Urinary bladder (tissue), 3 donors: ENCODE measurements at regions not wholly inside any gene's neighbourhood (a gene's known extent, or its start where the extent isn't known, plus 50 kb on each side); places are given as distances from the start of the nearest gene placed in this dataset.

ENCODE experiments used
- DNase-seq: peaks from one replicate; pipeline ENCODE4 v3.0.0-alpha.2; 2015; ENCODE audit errors: extremely low spot score
- H3K27ac ChIP-seq: one replicate; pipeline ENCODE4 v1.5.1; 2013; ENCODE audit warnings: low read depth, mild to moderate bottlenecking, moderate library complexity
- H3K36me3 ChIP-seq: one replicate; pipeline ENCODE4 v1.6.1; 2013; ENCODE audit warnings: mild to moderate bottlenecking, moderate library complexity; ENCODE audit not compliant: insufficient read depth
- H3K4me1 ChIP-seq: one replicate; pipeline ENCODE4 v1.6.1; 2013; ENCODE audit warnings: mild to moderate bottlenecking, moderate library complexity; ENCODE audit not compliant: insufficient read depth
- H3K4me3 ChIP-seq: one replicate; pipeline ENCODE4 v1.5.1; 2013; ENCODE audit warnings: low read depth, low read length
- WGBS: extraction: QIAGEN DNeasy Blood & Tissue Kit; methylation state at CpG from one replicate; pipeline ENCODE4 v1.1.7; 2013; 5-methylcytosine and 5-hydroxymethylcytosine counted together
- donor health status: healthy with polysubstance abuse.
- donor health status: healthy.

DNA sequence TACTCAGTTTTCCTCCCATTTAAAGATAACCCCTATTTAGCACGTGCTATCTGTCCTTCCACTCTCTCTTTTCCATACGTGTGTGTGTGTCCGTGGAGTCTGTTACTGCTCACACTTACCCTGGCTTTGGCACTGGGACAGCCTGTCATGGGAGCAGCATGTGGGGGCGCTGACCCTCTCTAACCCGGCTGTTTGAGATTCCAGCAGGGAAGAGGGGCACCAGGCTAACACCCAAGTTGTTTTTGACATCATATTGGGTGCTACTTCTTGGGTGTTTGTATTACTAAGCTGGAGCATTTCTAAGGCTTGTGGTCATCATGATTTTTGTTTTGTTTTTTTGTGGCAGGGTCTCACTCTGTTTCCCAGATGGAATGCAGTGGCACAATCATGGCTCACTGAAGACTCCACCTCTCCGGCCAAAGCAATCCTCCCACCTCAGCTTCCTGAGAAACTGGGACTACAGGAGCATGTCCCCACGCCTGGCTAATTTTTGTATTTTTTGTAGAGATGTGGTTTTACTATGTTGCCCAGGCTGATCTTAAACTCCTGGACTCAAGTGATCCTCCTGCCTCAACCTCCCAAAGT, 56.9 kb upstream of the SIMC1 start:
- H3K27ac ChIP-seq: no peak overlapping the region
- no peak overlapping the region for H3K4me3 ChIP-seq
- H3K36me3 ChIP-seq: no peaks in the 10 kb centered on the region
- WGBS: 75% methylated on average over 7 of the region's 7 CpGs
- H3K4me1 ChIP-seq: no peaks in the 10 kb centered on the region
- DNase-seq: no peak

GRCh38 chr5:176183321-176184074, 54.7 kb upstream of the SIMC1 start:
- no peak for DNase-seq
- Histone ChIP-seq H3K4me1 (no peaks in the 10 kb centered on the region), H3K4me3 (no peak overlapping the region), H3K36me3 (no peaks in the 10 kb centered on the region), H3K27ac (no peak overlapping the region)
- WGBS: 82% methylated on average over 16 of the region's 16 CpGs

GRCh38 chr5:176184608-176185132, 53.6 kb upstream of the SIMC1 start:
- DNase-seq: no peak
- no peak overlapping the region for H3K27ac ChIP-seq
- H3K4me1 ChIP-seq: no peaks in the 10 kb centered on the region
- no peak overlapping the region for H3K4me3 ChIP-seq
- 70% methylated on average over 6 of the region's 6 CpGs for WGBS
- H3K36me3 ChIP-seq: no peaks in the 10 kb centered on the region

- H3K27ac ChIP-seq: no peak overlapping the region
Observed at GRCh38 chr5:176185133-176185733, 53.0 kb upstream of the SIMC1 start.

GRCh38 chr5:176186107-176186506, 52.1 kb upstream of the SIMC1 start:
- H3K4me1 ChIP-seq: no peaks in the 10 kb centered on the region
- H3K36me3 ChIP-seq: no peaks in the 10 kb centered on the region
- H3K27ac ChIP-seq: no peak overlapping the region
- DNase-seq: no peak
- no peak overlapping the region for H3K4me3 ChIP-seq
- 79% methylated on average over 3 of the region's 3 CpGs for WGBS

More at GRCh38 chr5:176185133-176185733, 53.0 kb upstream of the SIMC1 start:
- 79% methylated on average over 9 of the region's 9 CpGs for WGBS
- no peak overlapping the region for H3K4me3 ChIP-seq
- no peaks in the 10 kb centered on the region for H3K4me1 ChIP-seq
- no peaks in the 10 kb centered on the region for H3K36me3 ChIP-seq
- no peak for DNase-seq

DNA sequence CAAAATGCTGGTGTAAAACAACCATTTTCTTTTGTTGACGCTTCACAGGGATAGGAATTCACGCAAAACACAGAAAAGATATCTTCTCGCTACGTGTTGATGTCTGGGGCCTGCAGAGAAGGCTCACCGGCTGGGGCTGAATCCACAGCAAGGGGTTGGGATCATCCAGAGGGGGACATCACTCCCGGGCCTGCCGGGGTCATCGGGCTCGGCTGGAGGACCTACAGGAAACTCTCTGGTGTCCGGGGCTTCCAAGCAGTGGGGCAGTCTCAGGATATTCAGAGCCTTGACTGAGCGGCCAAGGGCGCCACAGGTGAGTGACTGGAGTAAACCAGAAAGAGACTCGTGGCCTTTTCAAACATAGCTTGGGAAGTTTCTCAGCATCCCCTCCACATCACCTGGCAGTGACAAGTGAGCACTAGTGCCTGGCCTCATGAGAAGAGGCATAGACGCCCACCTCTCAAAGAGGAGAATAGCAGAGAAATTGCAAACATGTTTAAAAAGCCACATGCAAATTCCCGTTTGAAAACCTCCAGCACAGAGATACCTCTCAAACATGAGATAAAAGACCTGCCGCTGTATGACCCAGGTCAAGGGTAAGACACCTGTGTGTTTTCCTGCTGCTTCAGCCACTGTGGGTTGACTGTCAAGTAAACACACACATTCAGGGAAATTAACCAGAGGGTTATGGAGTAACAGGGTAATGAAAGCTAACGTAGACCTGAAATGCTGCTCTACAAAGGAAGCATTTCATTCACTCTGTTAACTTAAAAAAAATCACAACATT, 50.8 kb upstream of the SIMC1 start:
- Histone ChIP-seq H3K36me3 (no peaks in the 10 kb centered on the region), H3K27ac (no peak overlapping the region), H3K4me3 (no peak overlapping the region), H3K4me1 (no peaks in the 10 kb centered on the region)
- whole genome bisulfite sequencing: 76% methylated on average over 17 of the region's 17 CpGs
- DNase-seq: no peak

GRCh38 chr5:176188085-176188484, 50.1 kb upstream of the SIMC1 start:
- DNase-seq: no peak
- Histone ChIP-seq H3K27ac (no peak overlapping the region), H3K36me3 (no peaks in the 10 kb centered on the region), H3K4me1 (no peaks in the 10 kb centered on the region), H3K4me3 (no peak overlapping the region)
- WGBS: 94% methylated on average over 7 of the region's 7 CpGs
